ENCODE measurements at regions not wholly inside any gene's neighbourhood (a gene's known extent, or its start where the extent isn't known, plus 50 kb on each side); places are given as distances from the start of the nearest gene placed in this dataset.
"Not testable (repeated sequence)": the region's sequence is repeated elsewhere in the genome, so short reads cannot be mapped to it uniquely, and the experiment has no call there.

DNA sequence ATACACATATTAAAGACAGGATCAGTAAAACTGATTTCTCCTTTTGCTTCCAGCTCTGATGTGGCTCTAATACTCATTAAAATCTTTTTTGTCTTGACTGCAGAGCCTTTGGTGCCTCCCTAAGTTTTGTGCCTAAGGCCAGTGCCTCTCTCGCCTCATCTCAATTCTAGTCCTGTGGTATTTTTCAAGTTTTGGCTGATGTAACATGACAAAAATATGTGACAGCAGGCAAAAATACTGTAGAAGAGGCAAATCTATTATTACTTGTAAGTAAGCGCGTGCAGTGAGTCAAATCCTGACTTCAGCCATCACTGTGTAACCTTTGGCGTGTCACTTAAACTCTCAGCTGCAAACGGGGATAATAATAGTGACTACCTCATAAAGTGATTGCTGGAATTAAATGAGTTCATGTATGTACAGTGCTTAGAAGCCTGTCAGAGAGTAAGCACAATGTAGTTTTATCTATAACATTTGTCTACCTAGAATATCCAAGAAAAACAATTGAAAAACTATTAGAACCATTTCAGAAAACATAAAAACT is 74.0 kb downstream of the MAB21L3 start:
- no peak for DNase-seq (ENCODE audit: low read depth)

DNA sequence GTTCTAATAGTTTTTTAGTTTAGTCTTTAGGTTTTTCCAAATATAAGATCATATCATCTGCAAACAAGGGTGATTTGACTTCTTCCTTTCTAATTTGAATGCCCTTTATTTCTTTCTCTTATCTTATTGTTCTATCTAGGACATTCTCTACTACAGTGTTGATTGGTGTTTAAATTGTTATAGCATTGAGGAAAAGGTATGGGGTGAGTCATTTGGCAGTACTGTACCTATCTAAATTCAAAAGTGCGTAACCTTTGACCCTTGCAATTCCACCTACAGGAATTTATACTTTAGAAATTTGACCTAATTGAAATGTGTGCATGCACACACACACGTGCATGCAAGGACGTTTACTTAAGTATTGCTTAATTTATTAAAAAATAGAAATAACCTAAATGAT is 78.3 kb downstream of the MAB21L3 start:
- DNase-seq (ENCODE audit: low read depth) = no peak

DNA sequence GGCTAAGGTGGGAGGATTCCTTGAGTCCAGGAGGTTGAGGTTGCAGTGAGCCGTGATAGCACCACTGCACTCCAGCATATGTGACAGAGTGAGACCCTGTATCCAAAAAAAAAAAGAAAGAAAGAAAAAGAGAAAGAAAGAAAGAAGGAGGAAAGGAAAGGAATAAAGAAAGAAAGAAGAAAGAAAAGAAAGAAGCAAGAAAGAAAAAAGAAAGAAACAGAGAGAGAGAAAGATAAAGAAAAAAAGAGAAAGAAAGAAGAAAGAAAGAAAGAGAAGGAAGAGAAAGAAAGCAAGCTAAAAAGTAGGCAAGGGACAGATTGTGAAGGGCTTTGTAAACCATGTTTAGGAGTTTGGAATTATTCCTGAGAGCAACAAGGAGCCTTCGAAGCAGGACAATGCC is 80.1 kb downstream of the MAB21L3 start:
- no peak for DNase-seq (ENCODE audit: low read depth)

DNA sequence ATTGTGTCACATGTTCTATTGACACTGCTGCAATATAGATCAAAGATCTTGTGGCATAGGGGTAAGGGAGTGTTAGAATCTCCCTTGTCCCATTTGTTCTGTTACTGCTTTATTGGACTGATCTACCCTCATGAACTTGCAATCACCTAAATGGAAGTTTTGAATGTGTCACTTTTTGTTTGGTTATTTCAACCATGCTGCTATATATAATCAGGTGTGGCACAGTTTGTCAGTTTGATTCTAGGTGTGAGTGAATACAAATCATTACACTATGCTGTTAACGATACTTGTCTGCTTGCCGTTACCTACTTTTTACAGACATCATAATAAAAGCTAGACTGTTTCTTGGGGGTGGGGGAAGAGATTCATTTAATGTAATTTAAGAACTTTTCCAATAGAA is 82.6 kb downstream of the MAB21L3 start:
- DNase-seq (ENCODE audit: low read depth) = no peak

DNA sequence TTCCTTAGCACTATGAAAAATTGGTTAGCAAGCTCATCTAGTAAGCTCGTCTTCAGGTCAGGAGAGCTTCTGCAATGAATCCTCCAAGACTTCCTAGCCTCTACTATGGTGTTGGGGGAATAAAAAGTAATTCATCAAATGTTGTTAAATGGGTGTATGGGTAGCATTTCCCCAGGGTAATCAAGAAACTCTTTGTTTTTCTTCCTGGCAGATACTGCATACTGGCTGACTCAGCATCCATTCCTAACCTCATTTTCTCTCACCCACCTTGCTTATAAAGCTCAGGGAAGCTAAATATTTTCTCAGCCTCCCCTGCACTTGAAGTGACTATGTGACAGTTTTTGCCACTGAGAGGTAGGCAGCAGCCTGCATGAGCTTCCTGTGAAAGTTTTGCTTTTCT is 83.4 kb downstream of the MAB21L3 start:
- DNase-seq (ENCODE audit: low read depth) = peak; percentile 45

DNA sequence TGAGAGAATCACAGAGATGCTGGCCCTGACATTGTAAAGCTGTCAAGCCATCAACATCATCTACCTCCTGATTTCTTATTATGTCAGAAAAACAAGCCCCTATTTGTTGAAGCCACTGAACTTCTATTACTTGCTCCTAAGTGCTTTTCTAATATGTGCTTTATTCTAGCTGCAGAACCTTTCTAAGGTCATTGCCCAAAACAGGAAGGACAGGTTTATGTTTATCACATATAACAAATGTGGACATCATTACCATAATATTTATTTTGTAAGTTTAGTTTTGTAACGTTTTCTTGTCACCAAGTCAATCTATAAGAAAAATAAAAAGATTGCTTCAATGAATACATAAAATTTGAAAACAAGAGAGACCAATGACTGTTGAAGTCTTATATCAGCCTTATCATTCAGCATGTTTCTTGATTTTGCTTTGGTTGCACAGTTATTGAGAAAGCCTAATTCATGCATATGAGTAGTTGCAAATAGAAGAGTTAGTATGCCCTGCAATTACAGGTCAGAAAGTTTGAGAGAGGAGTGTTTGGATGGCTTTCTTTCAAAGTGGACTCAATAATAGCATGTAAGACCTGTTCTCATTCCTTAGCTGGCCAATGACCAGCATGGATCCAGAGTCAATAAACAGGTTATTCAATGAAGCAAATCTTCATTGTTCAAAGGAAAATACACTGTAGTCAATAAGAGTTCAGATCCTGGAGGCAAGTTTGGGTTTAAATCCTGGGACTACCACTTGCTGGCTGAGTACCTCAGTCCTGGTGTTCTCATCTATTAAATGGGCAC is 84.1 kb downstream of the MAB21L3 start:
- no peak for DNase-seq (ENCODE audit: low read depth)

DNA sequence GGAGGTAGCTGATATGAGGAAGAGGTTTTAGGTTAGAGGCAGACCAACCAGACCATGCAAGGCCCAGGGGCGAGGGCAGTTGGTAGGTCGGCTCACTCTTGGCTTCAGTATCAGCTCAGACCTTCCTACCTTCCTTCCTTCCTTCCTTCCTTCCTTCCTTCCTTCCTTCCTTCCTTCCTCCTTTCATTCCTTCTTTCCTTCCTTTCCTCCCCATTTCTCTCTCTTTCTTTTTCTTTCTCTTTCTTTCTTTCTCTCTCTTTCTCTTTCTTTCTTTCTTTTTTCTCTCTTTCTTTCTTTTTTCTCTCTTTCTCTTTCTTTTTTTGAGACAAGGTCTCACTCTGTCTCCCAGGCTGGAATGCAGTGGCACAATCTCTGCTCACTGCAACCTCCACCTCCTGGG is 89.1 kb downstream of the MAB21L3 start:
- not testable (repeated sequence) for DNase-seq (ENCODE audit: low read depth)

DNA sequence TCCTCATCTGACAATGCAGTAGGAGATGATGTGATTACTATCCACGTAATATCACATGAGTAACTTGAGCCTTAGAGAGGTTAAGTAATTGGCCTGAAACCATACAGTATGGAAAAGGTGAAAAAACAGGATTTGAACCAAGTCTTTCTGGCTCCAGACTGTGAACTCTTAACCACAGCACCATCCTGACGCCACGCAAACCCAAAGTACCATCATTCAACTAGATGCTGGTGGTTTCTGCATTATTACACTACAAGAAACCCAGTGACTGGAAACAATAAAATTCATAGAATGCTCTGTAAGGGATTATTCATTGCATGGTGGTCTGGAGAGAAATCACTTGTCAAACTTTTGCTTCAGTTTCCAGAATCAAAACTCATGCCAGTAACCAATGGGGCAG is 90.7 kb downstream of the MAB21L3 start:
- DNase-seq (ENCODE audit: low read depth) = no peak

DNA sequence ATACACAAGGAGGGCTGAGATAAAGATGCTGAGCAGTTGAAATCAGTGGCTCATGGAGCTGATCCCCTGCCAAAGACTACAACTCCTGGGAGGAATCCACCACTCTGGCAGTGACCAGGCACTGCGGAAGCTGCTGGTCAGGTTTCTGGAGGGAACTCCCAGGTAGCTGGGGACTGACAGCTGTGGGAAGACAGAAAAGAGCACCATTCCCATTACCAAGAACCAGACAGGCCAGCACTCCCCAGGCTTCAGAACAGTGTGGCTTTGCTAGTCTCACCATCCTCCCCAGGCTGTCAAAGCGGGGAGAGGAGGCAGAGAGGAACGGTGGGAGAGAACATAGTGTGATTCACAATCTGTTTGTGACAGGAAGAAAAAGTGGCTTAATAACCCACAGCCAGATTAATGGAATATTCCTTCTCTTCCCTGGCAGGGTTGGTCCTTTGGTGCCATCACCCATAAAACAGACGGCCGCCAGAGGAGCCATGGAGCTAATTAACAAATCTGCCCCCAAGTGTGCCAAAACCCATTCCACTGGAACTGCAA is 92.1 kb downstream of the MAB21L3 start:
- no peak for DNase-seq (ENCODE audit: low read depth)

DNA sequence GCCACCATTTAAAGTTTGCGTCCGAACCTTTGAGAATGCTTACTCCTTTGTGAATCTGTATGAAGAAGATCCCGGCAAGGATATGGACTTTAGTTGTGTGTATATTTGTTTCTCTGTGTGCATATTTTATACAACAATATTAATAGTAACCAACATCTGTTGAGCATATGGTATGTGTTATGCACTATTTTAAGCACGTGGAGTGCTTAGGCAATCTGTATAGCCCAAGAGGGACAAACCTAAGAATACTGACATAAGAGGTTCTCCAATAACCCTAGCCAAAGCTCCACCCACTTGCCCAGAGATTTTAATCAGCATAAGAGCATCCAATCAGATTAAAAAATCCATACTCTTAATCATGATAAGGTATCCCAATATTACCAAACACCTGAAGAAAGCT is 92.7 kb downstream of the MAB21L3 start:
- DNase-seq (ENCODE audit: low read depth) = no peak

DNA sequence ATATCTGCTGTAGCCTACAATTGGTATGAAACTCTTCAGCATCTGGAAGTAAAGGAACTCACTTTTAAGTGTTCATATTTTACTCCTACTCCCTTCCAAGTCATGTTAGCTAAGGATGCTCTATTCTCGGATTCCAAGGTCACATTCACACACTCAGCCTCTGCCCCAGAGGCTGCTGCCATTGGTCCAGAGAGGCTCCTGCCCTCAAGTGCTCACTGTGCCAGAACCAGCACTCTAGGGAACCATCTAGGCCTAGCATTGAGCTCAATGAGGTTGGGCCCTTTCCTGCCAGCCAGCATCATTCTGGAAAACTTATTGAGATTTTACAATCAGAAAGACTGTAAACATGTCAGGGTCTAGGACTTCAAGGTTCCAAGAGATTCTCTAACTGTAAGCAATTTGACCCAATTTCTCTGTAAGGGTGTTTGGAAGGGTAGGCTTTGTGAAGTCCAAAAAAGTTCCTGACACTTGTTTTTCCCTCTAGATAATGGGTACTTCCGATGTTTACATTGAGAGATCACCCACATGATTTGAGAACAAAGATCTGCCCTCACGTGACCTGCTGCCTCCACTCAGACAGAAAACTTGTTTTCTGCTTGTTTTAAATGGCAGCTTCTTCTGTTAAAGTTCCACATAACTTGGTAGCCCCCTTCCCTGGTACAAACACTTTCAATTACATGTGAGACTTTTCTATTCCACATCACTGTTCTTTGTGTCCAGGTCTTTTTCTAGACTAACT is 94.9 kb downstream of the MAB21L3 start:
- no peak for DNase-seq (ENCODE audit: low read depth)

DNA sequence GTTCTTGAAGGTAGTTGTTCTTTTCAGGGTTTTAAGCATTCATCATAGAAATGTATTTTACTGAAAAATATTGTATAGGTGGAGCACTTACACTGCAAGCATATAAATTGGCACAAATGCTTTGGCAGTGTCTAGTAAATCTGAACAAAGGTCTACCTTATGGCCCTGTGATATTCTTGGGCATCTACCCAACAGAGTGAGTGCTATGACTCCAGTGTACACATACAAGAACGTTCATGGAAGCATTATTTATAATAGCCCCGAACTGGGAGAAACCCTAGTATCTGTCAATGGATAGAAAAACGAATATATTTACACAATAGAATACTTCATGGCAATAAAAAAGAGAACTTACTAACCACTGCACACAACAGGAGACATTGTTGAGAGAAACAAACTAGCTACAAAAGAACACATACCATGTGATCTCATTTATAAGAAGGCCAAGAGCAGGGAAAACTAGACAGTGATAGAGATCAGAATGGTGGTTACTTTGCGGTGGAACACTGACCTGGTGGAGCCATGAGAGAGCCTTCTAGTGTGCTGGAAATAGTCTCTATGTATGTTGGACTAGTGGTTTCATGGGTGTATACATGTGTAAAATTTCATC is 96.0 kb downstream of the MAB21L3 start:
- DNase-seq (ENCODE audit: low read depth) = no peak

DNA sequence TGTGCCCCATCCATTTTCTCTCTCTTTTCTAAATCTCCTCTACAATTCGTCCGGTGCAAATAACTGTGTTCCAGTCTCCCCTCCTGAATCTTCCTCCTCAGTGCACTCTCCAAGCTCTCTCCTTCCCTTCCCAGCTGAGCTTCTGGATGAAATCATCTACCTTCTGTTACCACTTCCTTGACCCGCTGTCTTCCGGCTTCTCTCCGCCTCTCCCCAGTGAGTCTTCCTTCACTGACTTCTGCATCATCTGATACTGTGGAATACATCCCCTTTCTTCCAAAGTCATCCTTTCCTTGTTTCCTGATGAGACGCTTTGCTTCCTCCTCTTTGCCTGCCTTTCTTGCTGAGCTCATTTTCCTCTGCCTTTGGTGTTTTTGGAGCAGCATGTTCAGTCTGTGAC is 96.9 kb downstream of the MAB21L3 start:
- DNase-seq (ENCODE audit: low read depth) = no peak

DNA sequence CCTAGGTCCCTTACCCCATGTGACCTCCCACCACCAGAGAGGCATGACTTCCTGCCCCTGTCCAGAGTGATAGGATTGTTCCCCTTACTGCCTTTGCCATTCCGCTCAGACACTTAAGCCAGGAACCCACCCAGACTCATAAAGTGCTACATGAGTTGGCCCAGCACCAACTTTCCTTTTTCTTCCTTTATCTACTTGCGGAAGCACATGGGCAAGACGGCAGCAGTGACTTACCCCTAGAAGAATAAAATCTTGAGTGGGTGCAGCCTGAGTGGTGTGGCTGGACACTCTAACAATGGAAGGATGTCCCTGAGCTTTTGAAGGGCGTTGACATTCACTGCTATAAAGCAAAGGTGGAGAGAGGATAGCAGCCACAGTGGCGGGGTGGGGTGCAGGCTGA is 100.1 kb downstream of the MAB21L3 start:
- no peak for DNase-seq (ENCODE audit: low read depth)

DNA sequence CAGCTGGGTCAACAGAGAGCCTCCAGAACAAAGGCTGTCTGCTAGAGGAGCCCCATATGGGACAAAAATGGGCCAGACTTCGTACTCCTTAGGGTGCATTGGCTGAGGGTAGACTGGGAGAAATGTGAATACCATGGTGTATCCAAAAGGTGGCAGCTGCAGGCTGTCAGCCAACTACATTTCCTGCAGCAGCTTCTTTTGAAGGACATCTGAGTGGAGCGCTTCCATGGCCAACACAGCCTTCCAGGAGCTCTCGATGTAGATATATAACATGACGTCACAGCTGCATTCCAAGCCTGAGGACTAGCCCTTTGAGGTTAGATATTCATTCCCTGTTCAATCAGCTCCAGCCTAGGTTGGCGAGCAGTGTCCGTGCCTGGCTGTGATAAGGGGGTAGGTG is 107.7 kb downstream of the MAB21L3 start:
- DNase-seq (ENCODE audit: low read depth) = no peak

DNA sequence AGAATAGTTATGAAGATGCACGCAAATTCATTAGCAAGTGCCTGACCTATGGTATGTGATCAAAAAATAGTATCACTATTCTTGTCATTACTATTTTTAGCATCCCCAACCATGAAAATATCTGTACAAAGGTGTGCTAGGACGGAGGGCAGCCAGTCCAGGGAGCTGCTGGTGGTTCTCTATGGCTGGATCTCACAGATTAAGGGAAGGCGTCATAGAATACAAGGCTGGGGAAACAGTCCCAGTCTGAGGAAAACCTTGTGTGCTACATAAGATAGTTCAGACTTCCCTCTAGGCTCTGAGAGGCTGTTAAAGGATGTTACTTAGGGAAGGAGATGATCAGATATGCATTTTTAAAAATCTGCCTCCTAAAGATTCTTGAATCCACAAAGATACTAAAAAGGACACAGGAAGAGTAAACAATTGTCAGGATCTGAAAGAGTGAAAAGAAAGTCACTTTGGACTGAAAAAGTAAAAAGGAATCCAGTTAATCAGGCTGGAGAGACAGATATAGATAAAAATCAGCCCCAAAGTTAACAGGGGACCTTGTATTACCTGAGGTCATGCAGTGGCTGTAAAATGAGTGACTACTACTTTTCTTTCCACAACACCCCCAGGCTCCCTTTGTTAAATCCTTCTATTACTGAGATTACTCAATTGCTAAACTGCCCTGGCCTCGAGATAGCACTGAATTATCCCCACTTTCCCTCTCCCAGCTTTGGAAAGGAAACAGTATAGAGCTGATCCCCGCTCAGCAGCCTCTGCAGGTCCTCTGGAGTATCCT is 108.6 kb downstream of the MAB21L3 start:
- no peak for DNase-seq (ENCODE audit: low read depth)

DNA sequence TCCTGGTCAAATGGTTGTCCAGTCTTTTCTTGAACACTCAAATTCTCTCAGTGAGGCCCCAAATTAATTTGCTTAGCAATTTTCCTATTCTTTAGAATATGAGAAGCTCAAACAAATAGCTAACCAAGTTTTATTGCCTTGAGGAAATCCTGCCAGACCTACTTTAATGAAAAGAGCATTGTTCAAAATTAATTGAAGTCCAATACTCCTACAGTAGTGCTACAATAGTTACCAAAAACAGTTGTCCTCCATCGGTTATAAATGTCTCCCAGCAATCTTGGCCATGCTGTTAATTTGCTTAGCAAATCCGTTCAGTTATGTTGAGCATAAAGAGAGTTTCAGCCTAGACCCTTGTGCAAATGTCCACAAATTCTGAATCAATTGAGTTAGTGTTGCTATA is 112.9 kb downstream of the MAB21L3 start:
- DNase-seq (ENCODE audit: low read depth) = no peak

DNA sequence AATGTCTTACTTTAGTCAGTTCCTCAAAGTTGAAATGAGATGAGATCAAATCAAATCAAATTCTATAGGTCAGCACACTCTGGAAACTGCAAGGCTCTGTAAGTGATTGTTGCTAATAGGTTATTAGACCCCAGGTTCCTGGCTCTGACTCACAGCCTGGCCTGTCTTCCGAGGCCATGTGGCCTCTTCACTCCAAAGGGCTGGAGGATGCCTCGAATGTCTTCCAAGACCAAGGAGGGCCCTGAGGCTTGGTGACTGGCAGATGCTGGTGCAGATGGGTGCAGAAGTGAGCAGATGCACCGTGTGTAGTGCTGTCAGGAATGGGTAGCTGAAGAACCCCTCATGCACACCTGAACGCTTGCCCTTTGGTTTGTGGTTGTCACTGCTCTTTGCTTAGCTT is 113.4 kb downstream of the MAB21L3 start:
- DNase-seq (ENCODE audit: low read depth) = no peak

DNA sequence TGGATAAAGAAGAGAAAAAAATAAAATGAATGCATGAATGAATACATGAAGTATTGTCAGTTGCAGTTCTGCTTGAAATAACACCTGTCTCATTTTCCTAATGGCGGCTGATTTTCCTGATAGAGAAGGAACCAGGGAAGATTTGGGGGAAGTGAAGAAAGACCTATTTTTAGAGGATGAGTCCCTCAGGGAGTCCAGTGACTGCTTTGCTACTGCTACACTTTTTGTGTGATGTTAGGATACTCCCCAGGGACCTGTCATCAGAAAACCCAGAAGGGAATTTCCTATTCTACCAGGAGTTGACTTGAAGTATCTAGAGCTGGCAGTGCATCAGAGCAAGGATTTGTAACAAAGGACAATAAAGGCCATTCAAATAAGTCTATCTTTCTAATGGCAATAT is 114.8 kb downstream of the MAB21L3 start:
- no peak for DNase-seq (ENCODE audit: low read depth)

DNA sequence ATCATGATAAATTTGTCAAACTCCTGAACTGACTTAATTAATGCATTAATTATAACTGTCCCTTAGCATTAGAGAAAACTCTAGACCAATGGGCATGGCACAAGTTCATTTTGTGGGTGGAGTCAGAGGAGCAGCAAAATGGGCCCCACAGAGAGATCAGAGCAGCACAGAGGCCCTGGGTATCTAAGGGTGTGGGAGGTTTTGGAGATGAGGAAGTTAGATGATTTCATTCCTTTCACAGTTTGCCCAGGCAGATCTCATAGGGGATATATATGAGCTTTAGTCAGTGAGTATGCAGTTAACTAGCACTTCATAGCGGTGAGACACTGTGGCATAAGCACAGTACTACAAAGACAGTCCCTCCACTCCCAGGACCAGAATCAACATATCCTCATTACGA is 117.3 kb downstream of the MAB21L3 start:
- DNase-seq (ENCODE audit: low read depth) = no peak

DNA sequence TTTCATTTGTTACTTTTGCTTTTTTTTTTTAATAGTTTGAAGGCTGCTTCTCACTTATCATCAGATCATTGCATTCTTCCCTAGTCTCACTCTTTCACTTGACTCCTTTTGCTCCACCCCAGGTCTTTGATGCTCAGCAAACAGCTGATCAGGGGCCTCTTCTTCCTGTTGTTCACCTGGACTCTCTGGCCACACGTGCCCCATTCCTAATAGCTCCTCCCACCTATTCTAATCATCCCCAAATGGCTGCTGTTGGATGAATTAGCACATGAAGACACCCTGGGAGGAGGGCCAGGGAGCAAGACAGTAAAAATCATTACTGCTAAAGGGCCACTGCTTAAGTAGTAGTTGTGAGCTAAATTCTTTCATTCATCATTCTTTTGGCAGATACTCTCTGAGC is 119.5 kb downstream of the MAB21L3 start:
- no peak for DNase-seq (ENCODE audit: low read depth)

DNA sequence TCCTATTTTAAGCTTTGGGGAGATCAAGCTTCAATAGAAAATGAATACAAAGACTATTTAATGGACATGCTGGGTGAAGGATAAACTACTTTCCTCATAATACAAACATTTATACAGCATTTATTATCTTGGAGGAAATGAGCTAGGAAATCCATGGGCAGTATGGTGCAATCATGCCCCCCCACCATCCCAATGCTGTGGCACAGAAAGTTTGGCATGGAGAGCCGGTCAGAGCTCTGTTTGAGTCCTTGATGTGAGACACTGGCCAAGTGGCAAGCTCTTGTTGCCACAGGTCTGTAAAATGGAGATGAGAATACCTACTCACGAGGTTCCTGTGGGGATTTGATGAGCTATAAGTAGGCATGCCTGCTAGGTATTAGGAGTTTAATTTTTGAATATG is 120.6 kb downstream of the MAB21L3 start:
- DNase-seq (ENCODE audit: low read depth) = no peak
